Fibroblast of lung (primary cell): ENCODE measurements at regions not wholly inside any gene's neighbourhood (a gene's known extent, or its start where the extent isn't known, plus 50 kb on each side); places are given as distances from the start of the nearest gene placed in this dataset.

Experiments
- DNase-seq, 2 donors: peaks; one replicate each; pipeline versions ENCODE4 v3.0.0 to v3.0.0-alpha.2; 2010; ENCODE audit warnings: low read depth in 2 of 2
- H2AFZ ChIP-seq: 2 replicates; pipeline ENCODE4 v1.5.1; 2012; ENCODE audit warnings: low read length, control low read depth, inconsistent platforms
- H3K27ac ChIP-seq: 2 replicates; pipeline ENCODE4 v1.5.1; 2011; ENCODE audit warnings: low read length, control low read depth; ENCODE audit not compliant: insufficient read depth
- H3K27me3 ChIP-seq: 2 replicates; pipeline ENCODE4 v1.5.1; 2011; ENCODE audit warnings: mild to moderate bottlenecking, low read length; ENCODE audit not compliant: control insufficient read depth, insufficient read depth
- H3K36me3 ChIP-seq: 2 replicates; pipeline ENCODE4 v1.5.1; 2011; ENCODE audit warnings: low read length; ENCODE audit not compliant: control insufficient read depth, insufficient read depth
- H3K4me1 ChIP-seq: 2 replicates; pipeline ENCODE4 v1.5.1; 2011; ENCODE audit warnings: low read length; ENCODE audit not compliant: control insufficient read depth, insufficient read depth; ENCODE audit errors: extremely low read depth
- H3K4me2 ChIP-seq: 2 replicates; pipeline ENCODE4 v1.5.1; 2011; ENCODE audit warnings: low read length, control low read depth; ENCODE audit not compliant: insufficient read depth; ENCODE audit errors: extremely low read depth
- H3K4me3 ChIP-seq, 4 experiments: fragments of 200-600 bp in 1 of 4; sonication (generic) in 1 of 4; replicated peaks in 1 of 4; 2 replicates each; pipeline ENCODE4 v1.5.1; 2011 to 2016; ENCODE audit warnings: low read length in 4 of 4, low read depth in 3 of 4, mild to moderate bottlenecking in 3 of 4, control low read depth in 2 of 4, inconsistent platforms in 1 of 4, mixed read lengths in 1 of 4; ENCODE audit not compliant: insufficient read depth in 1 of 4; ENCODE audit errors: control extremely low read depth in 1 of 4
- H3K79me2 ChIP-seq: 2 replicates; pipeline ENCODE4 v1.5.1; 2012; ENCODE audit warnings: mild to moderate bottlenecking, low read length, inconsistent platforms; ENCODE audit not compliant: control insufficient read depth, insufficient read depth
- H3K9ac ChIP-seq: 2 replicates; pipeline ENCODE4 v1.5.1; 2011; ENCODE audit warnings: mild to moderate bottlenecking, low read length, control low read depth; ENCODE audit not compliant: insufficient read depth
- H3K9me3 ChIP-seq: 2 replicates; pipeline ENCODE4 v1.5.1; 2012; ENCODE audit warnings: low read depth, low read length; ENCODE audit not compliant: control insufficient read depth, insufficient read depth
- H4K20me1 ChIP-seq: 2 replicates; pipeline ENCODE4 v1.5.1; 2011; ENCODE audit warnings: low read length; ENCODE audit not compliant: control insufficient read depth, insufficient read depth; ENCODE audit errors: extremely low read depth
- CTCF ChIP-seq, 2 donors: IDR thresholded peaks in 1 of 2; conservative IDR thresholded peaks in 1 of 2; 1 replicate in 1 of 2; 2 replicates in 1 of 2; pipeline ENCODE4 v1.5.1; 2011 to 2012; ENCODE audit warnings: low read length in 2 of 2, control low read depth in 1 of 2, inconsistent platforms in 1 of 2, low read depth in 1 of 2, mild to moderate bottlenecking in 1 of 2
- EZH2 ChIP-seq: IDR thresholded peaks from 2 replicates; pipeline ENCODE4 v1.5.1; 2012; ENCODE audit warnings: low read length, control low read depth, mild to moderate bottlenecking; ENCODE audit errors: missing control alignments

- no peak overlapping the region for H3K4me2 ChIP-seq
- no peak overlapping the region for H2AFZ ChIP-seq
- DNase-seq = no peak
- no peaks in the 10 kb centered on the region for H3K4me1 ChIP-seq
- H3K9me3 ChIP-seq = no peaks in the 10 kb centered on the region
- no peaks in the 10 kb centered on the region for H4K20me1 ChIP-seq
- H3K4me3 ChIP-seq = no peak overlapping the region
- no peak overlapping the region for H3K9ac ChIP-seq
- no peaks in the 10 kb centered on the region for H3K27me3 ChIP-seq
- no peaks in the 10 kb centered on the region for H3K79me2 ChIP-seq
- TF ChIP-seq CTCF (conservative IDR thresholded peaks at IDR 0.05 in 1 of 2, IDR thresholded peaks at IDR 0.05 in 1 of 2; ENCODE audit: low read depth in 1 of 2, low read length in 2 of 2) = no peak
- no peak for TF ChIP-seq EZH2
- H3K36me3 ChIP-seq = no peaks in the 10 kb centered on the region
- no peak overlapping the region for H3K27ac ChIP-seq
These were observed 165.8 kb downstream of the ATOH1 start for GRCh38 chr4:93994175-93994994.

- no peak overlapping the region for H3K4me2 ChIP-seq
- no peaks in the 10 kb centered on the region for H3K36me3 ChIP-seq
- no peaks in the 10 kb centered on the region for H3K9me3 ChIP-seq
- H4K20me1 ChIP-seq = no peaks in the 10 kb centered on the region
- no peak overlapping the region for H3K27ac ChIP-seq
- no peak overlapping the region for H3K4me3 ChIP-seq
- no peak for TF ChIP-seq CTCF (conservative IDR thresholded peaks at IDR 0.05 in 1 of 2, IDR thresholded peaks at IDR 0.05 in 1 of 2; ENCODE audit: low read depth in 1 of 2, low read length in 2 of 2)
- TF ChIP-seq EZH2 = no peak
- no peaks in the 10 kb centered on the region for H3K27me3 ChIP-seq
- H2AFZ ChIP-seq = no peak overlapping the region
- H3K4me1 ChIP-seq = no peaks in the 10 kb centered on the region
- H3K79me2 ChIP-seq = no peaks in the 10 kb centered on the region
- no peak overlapping the region for H3K9ac ChIP-seq
- no peak for DNase-seq
These were observed 168.3 kb downstream of the ATOH1 start for GRCh38 chr4:93996895-93997294.

GRCh38 chr4:94000559-94000958, 172.0 kb downstream of the ATOH1 start:
- no peak for DNase-seq
- Histone ChIP-seq H3K36me3 (no peaks in the 10 kb centered on the region), H3K4me3 (no peak overlapping the region), H3K27ac (no peak overlapping the region), H3K4me1 (no peaks in the 10 kb centered on the region), H4K20me1 (no peaks in the 10 kb centered on the region), H3K79me2 (no peaks in the 10 kb centered on the region), H3K27me3 (no peaks in the 10 kb centered on the region), H3K9me3 (no peaks in the 10 kb centered on the region), H3K9ac (no peak overlapping the region), H2AFZ (no peak overlapping the region), H3K4me2 (no peak overlapping the region)
- TF ChIP-seq CTCF (conservative IDR thresholded peaks at IDR 0.05 in 1 of 2, IDR thresholded peaks at IDR 0.05 in 1 of 2; ENCODE audit: low read depth in 1 of 2, low read length in 2 of 2) = no peak
